Endothelial cell of umbilical vein (primary cell): ENCODE measurements at regions not wholly inside any gene's neighbourhood (a gene's known extent, or its start where the extent isn't known, plus 50 kb on each side); places are given as distances from the start of the nearest gene placed in this dataset.

Experiments used
- BruUV-seq: library from RNA; stranded (reverse); fragments of 400-500 nt; replicated peaks from 2 replicates; lab custom pipeline; 2021; lab: Mats Ljungman, UMichigan
- CTCF ChIA-PET: fragments of 300-600, 350-600 bp; sonication (Branson Sonifier 250); formaldehyde crosslinking; loops from one replicate; lab custom pipeline; 2021; ENCODE audit warnings: antibody characterized with exemption, inconsistent platforms; lab: Charles Lee
- POLR2A ChIA-PET: fragments of 300-600, 350-600 bp; sonication (Branson Sonifier 250); formaldehyde crosslinking; loops from one replicate; lab custom pipeline; 2021; ENCODE audit warnings: antibody characterized with exemption, inconsistent platforms; lab: Charles Lee
- DNase-seq: peaks from one replicate; pipeline ENCODE4 v3.0.0-alpha.2; 2011; ENCODE audit warnings: low read depth, low spot score
- FAIRE-seq: peaks from 2 replicates; lab custom pipeline; 2011; peaks lifted over from hg19 to GRCh38; lab: Jason Lieb, UNC
- H2AFZ ChIP-seq: 2 replicates; pipeline ENCODE4 v1.6.0; 2012; ENCODE audit warnings: low read depth, low read length, control low read depth, inconsistent platforms
- H3K27ac ChIP-seq: 2 replicates; pipeline ENCODE4 v1.5.1; 2011; ENCODE audit warnings: low read depth, mild to moderate bottlenecking, control low read depth, low read length, moderate library complexity; ENCODE audit not compliant: insufficient read depth
- H3K27me3 ChIP-seq, 2 experiments: 2 replicates each; pipeline versions ENCODE4 v1.6.0 to v1.6.1; 2011; ENCODE audit warnings: low read length in 2 of 2, mixed read lengths in 1 of 2; ENCODE audit not compliant: control insufficient read depth in 2 of 2, insufficient read depth in 2 of 2
- H3K36me3 ChIP-seq, 2 experiments: 2 replicates in 1 of 2; 3 replicates in 1 of 2; pipeline ENCODE4 v1.5.1; 2011; ENCODE audit warnings: low read length in 2 of 2, mild to moderate bottlenecking in 1 of 2, moderate library complexity in 1 of 2; ENCODE audit not compliant: control insufficient read depth in 2 of 2, insufficient read depth in 2 of 2; ENCODE audit errors: extremely low read depth in 1 of 2
- H3K4me1 ChIP-seq: 3 replicates; pipeline ENCODE4 v1.5.1; 2011; ENCODE audit warnings: mild to moderate bottlenecking, low read length; ENCODE audit not compliant: control insufficient read depth, insufficient read depth; ENCODE audit errors: extremely low read depth
- H3K4me2 ChIP-seq: 2 replicates; pipeline ENCODE4 v1.6.1; 2011; ENCODE audit warnings: low read length, control low read depth, mixed read lengths; ENCODE audit not compliant: insufficient read depth
- H3K4me3 ChIP-seq, 3 experiments: fragments of 200-600 bp in 1 of 3; sonication (generic), shearing (Covaris generic) in 1 of 3; replicated peaks in 1 of 3; 2 replicates each; pipeline ENCODE4 v1.5.1; 2011 to 2016; ENCODE audit warnings: control low read depth in 3 of 3, low read length in 3 of 3, mild to moderate bottlenecking in 2 of 3, inconsistent platforms in 1 of 3, low read depth in 1 of 3, moderate library complexity in 1 of 3; ENCODE audit not compliant: insufficient read depth in 1 of 3
- H3K79me2 ChIP-seq: 2 replicates; pipeline ENCODE4 v1.6.0; 2012; ENCODE audit warnings: low read length, inconsistent platforms; ENCODE audit not compliant: control insufficient read depth, insufficient read depth
- H3K9ac ChIP-seq: replicated peaks from 2 replicates; pipeline ENCODE3; 2011; ENCODE audit warnings: low read length, control low read depth; ENCODE audit not compliant: insufficient read depth; ENCODE audit errors: extremely low read depth
- H3K9me1 ChIP-seq: replicated peaks from 3 replicates; pipeline ENCODE4 v1.6.0; 2011; ENCODE audit warnings: mild to moderate bottlenecking, low read length; ENCODE audit not compliant: control insufficient read depth, insufficient read depth; ENCODE audit errors: extremely low read depth
- H3K9me3 ChIP-seq: replicated peaks from 2 replicates; pipeline ENCODE4 v1.5.1; 2012; ENCODE audit warnings: low read length, inconsistent platforms; ENCODE audit not compliant: control insufficient read depth, insufficient read depth
- H4K20me1 ChIP-seq: replicated peaks from 2 replicates; pipeline ENCODE3; 2011; ENCODE audit warnings: mild to moderate bottlenecking, low read length; ENCODE audit not compliant: control insufficient read depth, insufficient read depth; ENCODE audit errors: extremely low read depth
- CTCF ChIP-seq, 2 donors: IDR thresholded peaks; 1 replicate in 1 of 2; 2 replicates in 1 of 2; pipeline ENCODE4 v1.5.1; 2011; ENCODE audit warnings: low read length in 2 of 2, mild to moderate bottlenecking in 2 of 2, moderate library complexity in 2 of 2, control low read depth in 1 of 2, inconsistent platforms in 1 of 2, low read depth in 1 of 2; ENCODE audit not compliant: insufficient read depth in 1 of 2; ENCODE audit errors: extremely low read depth in 1 of 2
- EZH2 ChIP-seq: IDR thresholded peaks from 2 replicates; pipeline ENCODE4 v1.6.1; 2012; ENCODE audit warnings: borderline replicate concordance, low read depth, mild to moderate bottlenecking, moderate library complexity, low read length, inconsistent platforms; ENCODE audit not compliant: severe bottlenecking
- FOS ChIP-seq: IDR thresholded peaks from 2 replicates; pipeline ENCODE4 v1.6.1; 2011; ENCODE audit warnings: mild to moderate bottlenecking, low read length, moderate library complexity, borderline replicate concordance; ENCODE audit not compliant: insufficient read depth
- GATA2 ChIP-seq: IDR thresholded peaks from 2 replicates; pipeline ENCODE4 v1.7.0; 2011; ENCODE audit warnings: low read depth, mild to moderate bottlenecking, moderate library complexity, mixed read lengths, low read length; ENCODE audit not compliant: insufficient read length, insufficient read depth
- JUN ChIP-seq: IDR thresholded peaks from 2 replicates; pipeline ENCODE4 v1.6.1; 2011; ENCODE audit warnings: borderline replicate concordance, low read depth; ENCODE audit not compliant: insufficient read length, insufficient read depth
- MAX ChIP-seq: IDR thresholded peaks from 2 replicates; pipeline ENCODE4 v1.6.1; 2011; ENCODE audit not compliant: insufficient read depth, insufficient read length
- MYC ChIP-seq: IDR thresholded peaks from one replicate; pipeline ENCODE4 v1.6.1; 2011; ENCODE audit warnings: mild to moderate bottlenecking, low read depth, low read length
- POLR2A ChIP-seq: IDR thresholded peaks from 2 replicates; pipeline ENCODE4 v1.6.1; 2012; ENCODE audit warnings: low read depth, mild to moderate bottlenecking, control low read depth, low read length
- POLR2AphosphoS5 ChIP-seq: IDR thresholded peaks from 2 replicates; pipeline ENCODE4 v1.6.1; 2012; ENCODE audit warnings: low read depth, mild to moderate bottlenecking, control low read depth, low read length, moderate library complexity; ENCODE audit not compliant: insufficient read depth
- dilution Hi-C: fragments of 300-500 bp; cut with MboI; formaldehyde crosslinking; loops from one replicate; pipeline ENCODE4 v1.15.0; 2019; ENCODE audit warnings: low sequenced_read_pairs; ENCODE audit not compliant: extremely low pct_ligation_motif_present
- intact Hi-C: fragments of 100-400 bp; cut with micrococcal nuclease; formaldehyde crosslinking; loops from one replicate; pipeline ENCODE4 v1.10.0; 2022

GRCh38 chr6:141635621-141636020, 497.1 kb upstream of the GJE1 start:
- intact Hi-C loops (no loop called here), dilution Hi-C loops (no loop called here)
- Histone ChIP-seq H4K20me1 (no peaks in the 10 kb centered on the region), H3K4me2 (no peak overlapping the region), H3K4me1 (no peaks in the 10 kb centered on the region), H3K79me2 (no peaks in the 10 kb centered on the region), H3K9me1 (no peaks in the 10 kb centered on the region), H2AFZ (no peak overlapping the region), H3K9me3 (no peaks in the 10 kb centered on the region), H3K4me3 (no peak overlapping the region), H3K27me3 (no peaks in the 10 kb centered on the region), H3K27ac (no peak overlapping the region), H3K9ac (no peak overlapping the region), H3K36me3 (no peaks in the 10 kb centered on the region)
- POLR2A ChIA-PET: no interaction called here
- TF ChIP-seq EZH2 (no peak), MYC (no peak), POLR2AphosphoS5 (no peak), MAX (no peak), FOS (no peak), CTCF (IDR thresholded peaks at IDR 0.05; ENCODE audit: extremely low read depth in 1 of 2, insufficient read depth in 1 of 2, low read depth in 1 of 2, low read length in 2 of 2) (no peak), JUN (no peak), GATA2 (no peak), POLR2A (no peak)
- CTCF ChIA-PET: no interaction called here
- FAIRE-seq (no peak), DNase-seq (no peak)
- no TSS peak for BruUV-seq
